SK-N-SH treated with all-trans-retinoic acid at 6 μM for 48 hours (cell line): ENCODE measurements at regions not wholly inside any gene's neighbourhood (a gene's known extent, or its start where the extent isn't known, plus 50 kb on each side); places are given as distances from the start of the nearest gene placed in this dataset.

Experiments
- BACH2 ChIP-seq: fragments of 250-450 bp; sonication (Bioruptor Pico); IDR thresholded peaks from 2 replicates; pipeline ENCODE4 v1.9.0; 2021; ENCODE audit warnings: mild to moderate bottlenecking, borderline replicate concordance
- CREB5 ChIP-seq: fragments of 250-450 bp; sonication (Bioruptor Pico); IDR thresholded peaks from 2 replicates; pipeline ENCODE4 v1.5.1; 2020; ENCODE audit warnings: low read depth, mild to moderate bottlenecking, moderate library complexity
- CSDC2 ChIP-seq: fragments of 250-450 bp; sonication (Bioruptor Pico); IDR thresholded peaks from 2 replicates; pipeline ENCODE4 v1.5.0; 2020; ENCODE audit warnings: mild to moderate bottlenecking, moderate library complexity
- ISL1 ChIP-seq: fragments of 250-450 bp; sonication (Bioruptor Pico); IDR thresholded peaks from 2 replicates; pipeline ENCODE4 v2.1.2; 2022; ENCODE audit warnings: mild to moderate bottlenecking, moderate library complexity
- OSR1 ChIP-seq: fragments of 250-450 bp; sonication (Bioruptor Pico); IDR thresholded peaks from 2 replicates; pipeline ENCODE4 v1.8.0; 2022; ENCODE audit warnings: moderate library complexity, mild to moderate bottlenecking, inconsistent platforms
- PATZ1 ChIP-seq: fragments of 250-450 bp; sonication (Bioruptor Pico); IDR thresholded peaks from 2 replicates; pipeline ENCODE4 v1.8.0; 2020; ENCODE audit warnings: mild to moderate bottlenecking, moderate library complexity, borderline replicate concordance
- PPARA ChIP-seq: fragments of 250-450 bp; sonication (Bioruptor Pico); IDR thresholded peaks from 2 replicates; pipeline ENCODE4 v1.5.0; 2020; ENCODE audit warnings: mild to moderate bottlenecking, borderline replicate concordance
- RARB ChIP-seq: fragments of 250-450 bp; sonication (Bioruptor Pico); IDR thresholded peaks from 2 replicates; pipeline ENCODE4 v1.8.0; 2021; ENCODE audit warnings: mild to moderate bottlenecking, moderate library complexity
- SNAI2 ChIP-seq: fragments of 250-450 bp; sonication (Bioruptor Pico); IDR thresholded peaks from 2 replicates; pipeline ENCODE4 v1.5.0; 2020; ENCODE audit warnings: mild to moderate bottlenecking, moderate library complexity
- TCF4 ChIP-seq: fragments of 250-450 bp; sonication (Bioruptor Pico); IDR thresholded peaks from 2 replicates; pipeline ENCODE4 v1.8.0; 2021; ENCODE audit warnings: mild to moderate bottlenecking, moderate library complexity, borderline replicate concordance
- TSHZ2 ChIP-seq: fragments of 250-450 bp; sonication (Bioruptor Pico); IDR thresholded peaks from 2 replicates; pipeline ENCODE4 v1.5.0; 2020; ENCODE audit warnings: mild to moderate bottlenecking, moderate library complexity
- ZFP3 ChIP-seq: fragments of 250-450 bp; sonication (Bioruptor Pico); IDR thresholded peaks from 2 replicates; pipeline ENCODE4 v1.5.0; 2020; ENCODE audit warnings: mild to moderate bottlenecking, moderate library complexity
- ZNF70 ChIP-seq: fragments of 450-650 bp; formaldehyde crosslinking; IDR thresholded peaks from 2 replicates; pipeline ENCODE4 v1.5.0; 2020; ENCODE audit warnings: mild to moderate bottlenecking, moderate library complexity

- no peak for TF ChIP-seq CSDC2 (CRISPR knock-in tag)
- TF ChIP-seq SNAI2 (CRISPR knock-in tag), result no peak
- no peak for TF ChIP-seq OSR1 (CRISPR knock-in tag)
- TF ChIP-seq CREB5 (CRISPR knock-in tag), result no peak
- TF ChIP-seq TSHZ2 (CRISPR knock-in tag), result no peak
- no peak for TF ChIP-seq ISL1
- no peak for TF ChIP-seq RARB
- TF ChIP-seq PATZ1 (CRISPR knock-in tag), result no peak
- TF ChIP-seq BACH2, result no peak
- TF ChIP-seq TCF4, result no peak
- no peak for TF ChIP-seq ZFP3 (CRISPR knock-in tag)
- TF ChIP-seq PPARA (CRISPR knock-in tag), result no peak
- TF ChIP-seq ZNF70 (CRISPR knock-in tag), result no peak
Observed at GRCh38 chr12:98074286-98074685, 441.1 kb upstream of the TMPO start.
